OCI-LY3 (cell line): ENCODE measurements at regions not wholly inside any gene's neighbourhood (a gene's known extent, or its start where the extent isn't known, plus 50 kb on each side); places are given as distances from the start of the nearest gene placed in this dataset.

Source experiments
- EZH2phosphoT487 ChIP-seq: fragments of 200-600 bp; shearing (Covaris generic); IDR thresholded peaks from 2 replicates; pipeline ENCODE4 v1.6.1; 2018; ENCODE audit warnings: antibody characterized with exemption, mixed run types, low read depth
- TF ChIP-seq, protein P1 (sequence below): fragments of 200-600, 300-600 bp; sonication (generic); IDR thresholded peaks from 2 replicates; pipeline ENCODE4 v1.5.1; 2014; ENCODE audit warnings: antibody characterized with exemption, low read length, low read depth

DNA sequence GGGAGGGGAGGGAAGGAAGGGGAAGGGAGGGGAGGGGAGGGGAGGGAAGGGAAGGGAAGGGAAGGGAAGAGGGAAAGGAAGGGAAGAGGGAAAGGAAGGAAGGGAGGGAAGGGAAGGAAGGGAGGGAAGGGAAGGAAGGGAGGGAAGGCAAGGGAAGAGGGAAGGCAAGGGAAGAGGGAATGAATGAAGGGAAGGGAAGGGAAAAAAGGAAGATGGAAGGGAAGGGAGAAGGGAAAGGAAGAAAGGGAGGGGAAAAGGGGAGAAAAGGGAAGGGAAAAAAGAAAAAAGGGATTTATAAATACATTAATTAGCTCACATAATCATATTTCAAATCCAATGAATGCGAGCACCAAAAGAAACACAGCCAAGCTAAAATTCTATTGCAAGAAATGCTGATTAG, 202.9 kb upstream of the LRRTM4 start:
- TF ChIP-seq, protein P1, sequence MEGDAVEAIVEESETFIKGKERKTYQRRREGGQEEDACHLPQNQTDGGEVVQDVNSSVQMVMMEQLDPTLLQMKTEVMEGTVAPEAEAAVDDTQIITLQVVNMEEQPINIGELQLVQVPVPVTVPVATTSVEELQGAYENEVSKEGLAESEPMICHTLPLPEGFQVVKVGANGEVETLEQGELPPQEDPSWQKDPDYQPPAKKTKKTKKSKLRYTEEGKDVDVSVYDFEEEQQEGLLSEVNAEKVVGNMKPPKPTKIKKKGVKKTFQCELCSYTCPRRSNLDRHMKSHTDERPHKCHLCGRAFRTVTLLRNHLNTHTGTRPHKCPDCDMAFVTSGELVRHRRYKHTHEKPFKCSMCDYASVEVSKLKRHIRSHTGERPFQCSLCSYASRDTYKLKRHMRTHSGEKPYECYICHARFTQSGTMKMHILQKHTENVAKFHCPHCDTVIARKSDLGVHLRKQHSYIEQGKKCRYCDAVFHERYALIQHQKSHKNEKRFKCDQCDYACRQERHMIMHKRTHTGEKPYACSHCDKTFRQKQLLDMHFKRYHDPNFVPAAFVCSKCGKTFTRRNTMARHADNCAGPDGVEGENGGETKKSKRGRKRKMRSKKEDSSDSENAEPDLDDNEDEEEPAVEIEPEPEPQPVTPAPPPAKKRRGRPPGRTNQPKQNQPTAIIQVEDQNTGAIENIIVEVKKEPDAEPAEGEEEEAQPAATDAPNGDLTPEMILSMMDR: no peak
- no peak for TF ChIP-seq EZH2phosphoT487
